ENCODE measurements at regions not wholly inside any gene's neighbourhood (a gene's known extent, or its start where the extent isn't known, plus 50 kb on each side); places are given as distances from the start of the nearest gene placed in this dataset.

- no peak for TF ChIP-seq CTCF (IDR thresholded peaks at IDR 0.05)
- no peak for TF ChIP-seq POLR2A (IDR thresholded peaks at IDR 0.05)
- TF ChIP-seq POLR2AphosphoS5 (IDR thresholded peaks at IDR 0.05): no peak
- no peak for TF ChIP-seq EP300 (IDR thresholded peaks at IDR 0.05)
Observed at GRCh38 chr7:68537051-68537773, 1061.1 kb upstream of the AUTS2 start.
